Esophagus muscularis mucosa (tissue), 4 donors: ENCODE measurements at regions not wholly inside any gene's neighbourhood (a gene's known extent, or its start where the extent isn't known, plus 50 kb on each side); places are given as distances from the start of the nearest gene placed in this dataset.

Experiments used
- DNase-seq: peaks from one replicate; pipeline ENCODE4 v3.0.0-alpha.2; 2017; ENCODE audit errors: extremely low spot score
- H3K27ac ChIP-seq, 4 donors: fragments of 200-600 bp; sonication (generic); replicated peaks in 1 of 4; 1 replicate in 3 of 4; 2 replicates in 1 of 4; pipeline ENCODE4 v1.5.1; 2016 to 2019; ENCODE audit warnings: mild to moderate bottlenecking in 1 of 4
- H3K27me3 ChIP-seq, 4 donors: fragments of 200-600 bp; sonication (generic); one replicate each; pipeline versions ENCODE4 v1.5.1 to v1.6.0; 2016 to 2019
- H3K36me3 ChIP-seq, 4 donors: fragments of 200-600 bp; sonication (generic); one replicate each; pipeline ENCODE4 v1.5.1; 2016 to 2019
- H3K4me1 ChIP-seq, 4 donors: fragments of 200-600 bp; sonication (generic); one replicate each; pipeline ENCODE4 v1.5.1; 2016 to 2019
- H3K4me3 ChIP-seq, 4 donors: fragments of 200-600 bp; sonication (generic); 1 replicate in 2 of 4; 2 replicates in 2 of 4; pipeline ENCODE4 v1.5.1; 2016 to 2019; ENCODE audit warnings: mild to moderate bottlenecking in 4 of 4, moderate library complexity in 1 of 4
- H3K9me3 ChIP-seq, 4 donors: fragments of 200-600 bp; sonication (generic); 1 replicate in 3 of 4; 2 replicates in 1 of 4; pipeline ENCODE4 v1.5.1; 2016 to 2019
- CTCF ChIP-seq, 3 experiments: fragments of 200-600 bp in 2 of 3; fragments of 450-650 bp in 1 of 3; sonication (generic) in 2 of 3; IDR thresholded peaks; one replicate each; pipeline ENCODE4 v1.5.1; 2017 to 2019; ENCODE audit warnings: antibody characterized with exemption in 3 of 3, mild to moderate bottlenecking in 2 of 3, moderate library complexity in 1 of 3
- EP300 ChIP-seq: sonication (generic); formaldehyde crosslinking; IDR thresholded peaks from one replicate; pipeline ENCODE4 v1.6.1; 2017; ENCODE audit warnings: antibody characterized with exemption
- POLR2A ChIP-seq: fragments of 450-650 bp; IDR thresholded peaks from one replicate; pipeline ENCODE4 v1.6.1; 2017; ENCODE audit warnings: antibody characterized with exemption, moderate library complexity, mild to moderate bottlenecking, low read depth
- POLR2AphosphoS5 ChIP-seq, 2 donors: sonication (generic); formaldehyde crosslinking; IDR thresholded peaks; one replicate each; pipeline ENCODE4 v1.6.1; 2017; ENCODE audit warnings: antibody characterized with exemption in 2 of 2
- WGBS: methylation state at CpG from one replicate; pipeline ENCODE4 v1.1.5; 2018; 5-methylcytosine and 5-hydroxymethylcytosine counted together
- intact Hi-C: fragments of 100-400 bp; cut with DNase I; formaldehyde crosslinking; loops from one replicate; pipeline ENCODE4 v1.15.1; 2023

- no peak overlapping the region for H3K27ac ChIP-seq
- no peak overlapping the region for H3K4me3 ChIP-seq
- H3K4me1 ChIP-seq = no peaks in the 10 kb centered on the region
- no peaks in the 10 kb centered on the region for H3K36me3 ChIP-seq
- intact Hi-C loops = no loop called here
- DNase-seq = no peak
- H3K9me3 ChIP-seq = no peaks in the 10 kb centered on the region
- H3K27me3 ChIP-seq = no peaks in the 10 kb centered on the region
- no peak for TF ChIP-seq CTCF (IDR thresholded peaks at IDR 0.05)
- no peak for TF ChIP-seq EP300
- no peak for TF ChIP-seq POLR2AphosphoS5 (IDR thresholded peaks at IDR 0.05)
- TF ChIP-seq POLR2A = no peak
Observed at GRCh38 chr3:176058856-176059255, 1138.4 kb downstream of the TBL1XR1 start.

GRCh38 chr3:176055836-176056235 lies 1141.4 kb downstream of the TBL1XR1 start:
- no peak for DNase-seq
- Histone ChIP-seq H3K27ac (no peak overlapping the region), H3K27me3 (no peaks in the 10 kb centered on the region), H3K36me3 (no peaks in the 10 kb centered on the region), H3K4me1 (no peaks in the 10 kb centered on the region), H3K4me3 (no peak overlapping the region), H3K9me3 (no peaks in the 10 kb centered on the region)
- WGBS = 85% methylated on average over 6 of the region's 6 CpGs
- TF ChIP-seq POLR2AphosphoS5 (IDR thresholded peaks at IDR 0.05) = no peak
- intact Hi-C loops = no loop called here

GRCh38 chr3:176051766-176052165 lies 1145.5 kb downstream of the TBL1XR1 start:
- no peak for DNase-seq
- TF ChIP-seq POLR2AphosphoS5 (IDR thresholded peaks at IDR 0.05) (no peak), CTCF (IDR thresholded peaks at IDR 0.05) (no peak), EP300 (no peak), POLR2A (no peak)
- no peaks in the 10 kb centered on the region for H3K27me3 ChIP-seq
- no peak overlapping the region for H3K4me3 ChIP-seq
- WGBS = 73% methylated on average over 7 of the region's 7 CpGs
- H3K36me3 ChIP-seq = no peaks in the 10 kb centered on the region
- intact Hi-C loops = no loop called here
- H3K27ac ChIP-seq = no peak overlapping the region
- no peaks in the 10 kb centered on the region for H3K4me1 ChIP-seq
- H3K9me3 ChIP-seq = no peaks in the 10 kb centered on the region

GRCh38 chr3:176046703-176047102 lies 1150.6 kb downstream of the TBL1XR1 start:
- no peak overlapping the region for H3K4me3 ChIP-seq
- 90% methylated on average over 2 of the region's 2 CpGs for WGBS
- H3K4me1 ChIP-seq = no peaks in the 10 kb centered on the region
- no peaks in the 10 kb centered on the region for H3K36me3 ChIP-seq
- no peaks in the 10 kb centered on the region for H3K27me3 ChIP-seq
- no peak for DNase-seq
- no peaks in the 10 kb centered on the region for H3K9me3 ChIP-seq
- intact Hi-C loops = no loop called here
- H3K27ac ChIP-seq = no peak overlapping the region
- TF ChIP-seq POLR2A (no peak), POLR2AphosphoS5 (IDR thresholded peaks at IDR 0.05) (no peak)

GRCh38 chr3:176041812-176042211 lies 1155.5 kb downstream of the TBL1XR1 start:
- Histone ChIP-seq H3K4me3 (no peak overlapping the region), H3K4me1 (no peaks in the 10 kb centered on the region), H3K27me3 (no peaks in the 10 kb centered on the region), H3K27ac (no peak overlapping the region), H3K9me3 (no peaks in the 10 kb centered on the region), H3K36me3 (no peaks in the 10 kb centered on the region)
- DNase-seq = no peak
- intact Hi-C loops = no loop called here
- WGBS = 81% methylated on average over 2 of the region's 2 CpGs
- no peak for TF ChIP-seq POLR2AphosphoS5 (IDR thresholded peaks at IDR 0.05)
- no peak for TF ChIP-seq EP300
- TF ChIP-seq POLR2A = no peak

- Histone ChIP-seq H3K4me1 (no peaks in the 10 kb centered on the region), H3K27me3 (no peaks in the 10 kb centered on the region), H3K36me3 (no peaks in the 10 kb centered on the region), H3K4me3 (no peak overlapping the region), H3K9me3 (no peaks in the 10 kb centered on the region), H3K27ac (no peak overlapping the region)
- TF ChIP-seq POLR2AphosphoS5 (IDR thresholded peaks at IDR 0.05) (no peak), CTCF (IDR thresholded peaks at IDR 0.05) (no peak), EP300 (no peak), POLR2A (no peak)
- intact Hi-C loops = no loop called here
- whole genome bisulfite sequencing = 94% methylated on average over 4 of the region's 4 CpGs
- no peak for DNase-seq
Observed at GRCh38 chr3:176041185-176041584, 1156.1 kb downstream of the TBL1XR1 start.
